ENCODE measurements at regions not wholly inside any gene's neighbourhood (a gene's known extent, or its start where the extent isn't known, plus 50 kb on each side); places are given as distances from the start of the nearest gene placed in this dataset.
"Not testable (repeated sequence)": the region's sequence is repeated elsewhere in the genome, so short reads cannot be mapped to it uniquely, and the experiment has no call there.

GRCh38 chr9:7653262-7653661, 146.3 kb downstream of the DMAC1 start:
- Histone ChIP-seq H3K9me3 (no peaks in the 10 kb centered on the region), H3K4me1 (no peaks in the 10 kb centered on the region), H3K27me3 (no peaks in the 10 kb centered on the region), H3K4me3 (no peak overlapping the region), H3K36me3 (no peaks in the 10 kb centered on the region), H3K27ac (no peak overlapping the region)
- intact Hi-C loops (cut with DNase I) = no loop called here
- TF ChIP-seq, protein P1, sequence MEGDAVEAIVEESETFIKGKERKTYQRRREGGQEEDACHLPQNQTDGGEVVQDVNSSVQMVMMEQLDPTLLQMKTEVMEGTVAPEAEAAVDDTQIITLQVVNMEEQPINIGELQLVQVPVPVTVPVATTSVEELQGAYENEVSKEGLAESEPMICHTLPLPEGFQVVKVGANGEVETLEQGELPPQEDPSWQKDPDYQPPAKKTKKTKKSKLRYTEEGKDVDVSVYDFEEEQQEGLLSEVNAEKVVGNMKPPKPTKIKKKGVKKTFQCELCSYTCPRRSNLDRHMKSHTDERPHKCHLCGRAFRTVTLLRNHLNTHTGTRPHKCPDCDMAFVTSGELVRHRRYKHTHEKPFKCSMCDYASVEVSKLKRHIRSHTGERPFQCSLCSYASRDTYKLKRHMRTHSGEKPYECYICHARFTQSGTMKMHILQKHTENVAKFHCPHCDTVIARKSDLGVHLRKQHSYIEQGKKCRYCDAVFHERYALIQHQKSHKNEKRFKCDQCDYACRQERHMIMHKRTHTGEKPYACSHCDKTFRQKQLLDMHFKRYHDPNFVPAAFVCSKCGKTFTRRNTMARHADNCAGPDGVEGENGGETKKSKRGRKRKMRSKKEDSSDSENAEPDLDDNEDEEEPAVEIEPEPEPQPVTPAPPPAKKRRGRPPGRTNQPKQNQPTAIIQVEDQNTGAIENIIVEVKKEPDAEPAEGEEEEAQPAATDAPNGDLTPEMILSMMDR (IDR thresholded peaks at IDR 0.05) = no peak
- DNase-seq (ENCODE audit: low spot score in 2 of 2) = no peak

- H3K9me3 ChIP-seq = peaks cover 0 to 5% of the 10 kb centered on the region in 2 donors
- no peaks in the 10 kb centered on the region for H3K36me3 ChIP-seq
- peak overlapping the region in 1 of 2 donors; percentile 12 for H3K27ac ChIP-seq
- H3K27me3 ChIP-seq = no peaks in the 10 kb centered on the region
- H3K4me1 ChIP-seq = peaks cover 0 to 11% of the 10 kb centered on the region in 2 donors
- no peak for DNase-seq (ENCODE audit: low spot score in 2 of 2)
- TF ChIP-seq, protein P1 (IDR thresholded peaks at IDR 0.05) = no peak
- no peak overlapping the region for H3K4me3 ChIP-seq
- intact Hi-C loops (cut with DNase I) = no loop called here
These were observed 159.3 kb downstream of the DMAC1 start for GRCh38 chr9:7640231-7640630.

- Histone ChIP-seq H3K4me1 (peaks cover 0 to 11% of the 10 kb centered on the region in 2 donors), H3K4me3 (no peak overlapping the region), H3K27me3 (no peaks in the 10 kb centered on the region), H3K36me3 (no peaks in the 10 kb centered on the region), H3K9me3 (peaks cover 0 to 3% of the 10 kb centered on the region in 2 donors), H3K27ac (no peak overlapping the region)
- DNase-seq (ENCODE audit: low spot score in 2 of 2) = no peak
- intact Hi-C loops (cut with DNase I) = no loop called here
- TF ChIP-seq, protein P1 (IDR thresholded peaks at IDR 0.05) = no peak
These were observed 160.1 kb downstream of the DMAC1 start for GRCh38 chr9:7639471-7639870.

GRCh38 chr9:7636838-7637467, 162.6 kb downstream of the DMAC1 start:
- peak overlapping the region; percentile 4 to 42 for H3K27ac ChIP-seq
- DNase-seq (ENCODE audit: low spot score in 2 of 2) = no peak
- TF ChIP-seq, protein P1 (IDR thresholded peaks at IDR 0.05) = no peak
- H3K4me3 ChIP-seq = no peak overlapping the region
- H3K4me1 ChIP-seq = peaks cover 0 to 11% of the 10 kb centered on the region in 2 donors
- no peaks in the 10 kb centered on the region for H3K36me3 ChIP-seq
- H3K9me3 ChIP-seq = no peaks in the 10 kb centered on the region
- no peaks in the 10 kb centered on the region for H3K27me3 ChIP-seq
- intact Hi-C loops (cut with DNase I) = no loop called here

GRCh38 chr9:7636309-7636708, 163.3 kb downstream of the DMAC1 start:
- Histone ChIP-seq H3K4me1 (peaks cover 0 to 11% of the 10 kb centered on the region in 2 donors), H3K4me3 (no peak overlapping the region), H3K27ac (peak overlapping the region; percentile 4 to 42), H3K27me3 (no peaks in the 10 kb centered on the region), H3K36me3 (no peaks in the 10 kb centered on the region), H3K9me3 (no peaks in the 10 kb centered on the region)
- intact Hi-C loops (cut with DNase I) = no loop called here
- TF ChIP-seq, protein P1 (IDR thresholded peaks at IDR 0.05) = no peak
- DNase-seq (ENCODE audit: low spot score in 2 of 2) = no peak

GRCh38 chr9:7626571-7627029, 173.0 kb downstream of the DMAC1 start:
- H3K36me3 ChIP-seq; H3K9me3 ChIP-seq; H3K4me1 ChIP-seq; H3K27me3 ChIP-seq; H3K27ac ChIP-seq; H3K4me3 ChIP-seq; intact Hi-C loops (cut with DNase I); DNase-seq (ENCODE audit: low spot score in 2 of 2): not testable (repeated sequence)
